GM18868 (cell line): ENCODE measurements at regions not wholly inside any gene's neighbourhood (a gene's known extent, or its start where the extent isn't known, plus 50 kb on each side); places are given as distances from the start of the nearest gene placed in this dataset.
"Not testable (repeated sequence)": the region's sequence is repeated elsewhere in the genome, so short reads cannot be mapped to it uniquely, and the experiment has no call there.

Experiments used
- ATAC-seq: cut with Tn5 transposase; IDR thresholded peaks from one replicate; pipeline ENCODE4 v1.9.1; 2021; ENCODE audit warnings: mild to moderate bottlenecking, moderate library complexity; ENCODE audit not compliant: unreplicated experiment

GRCh38 chr1:213702703-213703102 lies 285.1 kb upstream of the PROX1 start:
- ATAC-seq: no peak

DNA sequence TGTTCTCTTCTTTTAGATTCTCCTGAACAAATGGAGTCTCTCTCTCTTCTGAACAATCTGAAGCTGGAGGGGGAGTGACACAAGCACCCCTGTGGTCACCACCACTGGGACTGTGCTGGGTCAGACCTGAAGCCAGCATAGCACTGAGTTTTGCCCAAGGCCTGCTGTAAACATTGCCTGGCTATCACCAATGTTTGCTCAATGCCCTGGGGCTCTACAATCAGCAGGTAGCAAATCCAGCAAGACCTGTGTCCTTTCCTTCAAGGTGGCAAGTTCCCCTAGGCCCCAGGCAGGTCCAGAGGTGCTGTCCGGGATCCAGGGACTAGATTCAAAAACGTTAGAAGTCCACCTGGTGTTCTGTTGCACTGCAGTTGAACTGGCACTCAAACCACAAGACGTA lies 282.8 kb upstream of the PROX1 start:
- ATAC-seq: no peak

DNA sequence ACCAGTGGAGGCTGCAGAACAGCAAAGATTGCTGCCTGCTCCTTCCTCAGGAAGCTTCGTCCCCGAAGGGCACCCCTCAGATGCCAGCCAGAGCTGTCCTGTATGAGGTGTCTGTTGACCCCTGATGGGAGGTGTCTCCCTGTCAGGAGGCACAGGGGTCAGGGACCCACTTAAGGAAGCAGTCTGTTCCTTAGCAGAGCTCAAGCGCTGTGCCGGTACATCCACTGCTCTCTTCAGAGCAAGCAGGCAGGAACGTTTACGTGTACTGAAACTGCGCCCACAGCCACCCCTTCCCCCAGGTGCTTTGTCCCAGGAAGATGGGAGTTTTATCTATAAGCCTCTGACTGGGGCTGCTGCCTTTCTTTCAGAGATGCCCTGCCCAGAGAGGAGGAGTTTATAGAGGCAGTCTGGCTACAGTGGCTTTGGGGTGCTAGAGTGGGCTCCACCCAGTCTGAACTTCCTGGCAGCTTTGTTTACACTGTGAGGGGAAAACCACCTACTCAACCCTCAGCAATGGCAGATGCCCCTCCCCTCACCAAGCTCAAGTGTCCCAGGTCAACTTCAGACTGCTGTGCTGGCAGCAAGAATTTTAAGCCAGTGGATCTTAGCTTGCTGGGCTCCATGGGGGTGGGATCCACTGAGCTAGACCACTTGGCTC lies 275.8 kb upstream of the PROX1 start:
- ATAC-seq: not testable (repeated sequence)

GRCh38 chr1:213714645-213715044 lies 273.1 kb upstream of the PROX1 start:
- no peak for ATAC-seq

DNA sequence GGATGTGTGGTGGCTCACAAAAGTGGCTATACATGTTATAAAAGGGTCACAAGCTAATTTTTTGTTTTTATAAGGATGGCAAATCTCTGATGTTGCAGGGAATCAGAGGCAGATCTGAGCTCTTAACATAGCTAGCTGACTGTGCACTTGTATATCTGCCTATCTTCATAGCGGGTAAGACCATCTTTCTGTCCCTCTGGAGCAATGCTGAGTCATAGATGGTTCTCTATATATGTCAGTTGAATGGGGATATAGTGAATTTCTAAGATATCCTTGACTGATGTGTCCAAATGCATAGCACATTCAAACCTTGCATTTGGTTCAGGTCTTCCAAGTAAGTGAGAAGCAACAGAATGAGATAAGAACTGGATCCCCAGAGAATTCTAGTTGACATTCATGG lies 272.6 kb upstream of the PROX1 start:
- ATAC-seq: no peak

DNA sequence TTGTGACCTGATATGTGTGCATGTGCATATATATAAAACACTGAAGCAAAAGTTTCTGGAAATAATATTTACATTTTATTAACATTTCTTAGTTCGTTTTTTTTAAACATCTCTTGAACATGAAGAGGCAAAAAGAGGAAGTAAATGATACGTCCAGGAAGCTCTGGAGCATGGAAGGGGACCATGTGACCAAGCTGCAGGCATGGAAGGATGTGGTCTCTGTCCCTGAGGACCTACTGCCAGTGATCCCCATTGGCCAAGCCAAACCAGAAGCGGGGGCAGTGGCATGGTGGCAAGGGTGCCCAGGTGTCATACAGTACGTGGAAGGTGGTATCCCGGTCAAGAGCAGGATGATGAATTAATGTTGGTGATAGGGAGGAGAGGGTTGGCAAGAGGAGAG lies 268.3 kb upstream of the PROX1 start:
- no peak for ATAC-seq

GRCh38 chr1:213720032-213720431 lies 267.7 kb upstream of the PROX1 start:
- no peak for ATAC-seq

GRCh38 chr1:213723187-213723586 lies 264.6 kb upstream of the PROX1 start:
- ATAC-seq: no peak

- no peak for ATAC-seq
Observed at GRCh38 chr1:213724640-213725536, 262.9 kb upstream of the PROX1 start.

- no peak for ATAC-seq
Observed at GRCh38 chr1:213727853-213728592, 259.8 kb upstream of the PROX1 start.

DNA sequence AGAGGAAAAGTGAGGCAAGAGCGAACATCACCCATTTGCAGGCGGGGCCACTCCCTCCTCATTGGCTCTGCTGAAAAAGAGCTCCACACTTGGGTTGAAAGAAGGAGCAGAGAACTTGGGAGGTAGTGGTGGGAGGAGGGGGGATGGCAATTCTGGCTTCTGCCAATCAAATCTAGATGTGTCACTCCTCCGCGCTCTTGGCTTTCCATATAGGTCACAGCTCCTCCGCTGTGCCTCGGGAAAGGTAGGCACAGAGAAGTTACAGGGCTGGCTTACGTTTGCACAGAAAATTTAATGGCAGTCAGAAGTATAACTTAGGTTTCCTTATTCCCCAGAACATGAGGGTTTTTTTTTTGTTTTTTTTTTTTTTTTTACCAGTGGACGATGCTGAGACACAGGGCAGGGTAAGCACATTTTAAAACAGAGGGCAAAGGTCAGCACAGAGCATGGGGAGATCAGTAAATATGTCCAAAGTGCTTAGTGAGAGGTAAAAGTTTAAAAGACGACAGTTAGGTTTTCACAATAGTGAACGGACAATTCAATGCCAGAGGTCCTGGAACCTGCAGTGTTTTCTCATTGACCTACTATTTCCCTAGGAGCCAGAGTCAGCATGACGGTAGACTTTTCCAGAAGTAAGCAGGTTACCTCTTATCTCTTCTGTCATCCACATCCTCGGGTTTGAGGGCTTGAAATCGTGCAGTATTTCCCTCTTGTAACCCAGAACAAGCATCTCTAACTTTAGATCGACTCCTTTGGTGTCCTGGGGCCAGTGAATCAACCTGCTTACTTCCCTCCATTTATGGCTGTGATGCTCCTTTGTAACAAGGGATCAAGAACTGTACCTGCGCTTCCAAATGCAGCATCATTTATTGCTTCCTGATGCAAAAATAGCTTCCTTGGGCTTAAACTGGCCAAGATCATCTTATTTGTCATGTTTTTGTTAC lies 258.9 kb upstream of the PROX1 start:
- ATAC-seq: no peak

- ATAC-seq: no peak
Observed at GRCh38 chr1:213733705-213734104, 254.1 kb upstream of the PROX1 start.

- ATAC-seq: no peak
Observed at GRCh38 chr1:213737398-213738035, 250.3 kb upstream of the PROX1 start.

GRCh38 chr1:213738658-213739057 lies 249.1 kb upstream of the PROX1 start:
- no peak for ATAC-seq

DNA sequence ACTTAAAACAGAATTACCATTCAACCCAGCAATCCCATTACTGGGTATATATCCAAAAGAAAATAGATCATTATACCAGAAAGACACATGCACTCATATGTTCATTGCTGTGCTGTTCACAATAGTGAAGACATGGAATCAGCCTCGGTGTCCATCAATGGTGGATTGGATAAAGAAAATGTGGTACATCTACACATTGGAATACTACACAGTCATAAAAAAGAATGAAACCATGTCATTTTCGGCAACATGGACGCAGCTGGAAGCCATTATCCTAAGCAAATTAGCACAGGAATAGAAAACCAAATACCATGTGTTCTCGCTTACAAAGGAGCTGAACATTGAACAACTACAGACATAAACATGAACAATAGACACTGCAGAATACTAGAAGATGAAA lies 244.8 kb upstream of the PROX1 start:
- no peak for ATAC-seq

GRCh38 chr1:213744780-213745179 lies 243.0 kb upstream of the PROX1 start:
- no peak for ATAC-seq

- no peak for ATAC-seq
Observed at GRCh38 chr1:213745451-213745850, 242.3 kb upstream of the PROX1 start.

GRCh38 chr1:213749558-213749957 lies 238.2 kb upstream of the PROX1 start:
- ATAC-seq: no peak

DNA sequence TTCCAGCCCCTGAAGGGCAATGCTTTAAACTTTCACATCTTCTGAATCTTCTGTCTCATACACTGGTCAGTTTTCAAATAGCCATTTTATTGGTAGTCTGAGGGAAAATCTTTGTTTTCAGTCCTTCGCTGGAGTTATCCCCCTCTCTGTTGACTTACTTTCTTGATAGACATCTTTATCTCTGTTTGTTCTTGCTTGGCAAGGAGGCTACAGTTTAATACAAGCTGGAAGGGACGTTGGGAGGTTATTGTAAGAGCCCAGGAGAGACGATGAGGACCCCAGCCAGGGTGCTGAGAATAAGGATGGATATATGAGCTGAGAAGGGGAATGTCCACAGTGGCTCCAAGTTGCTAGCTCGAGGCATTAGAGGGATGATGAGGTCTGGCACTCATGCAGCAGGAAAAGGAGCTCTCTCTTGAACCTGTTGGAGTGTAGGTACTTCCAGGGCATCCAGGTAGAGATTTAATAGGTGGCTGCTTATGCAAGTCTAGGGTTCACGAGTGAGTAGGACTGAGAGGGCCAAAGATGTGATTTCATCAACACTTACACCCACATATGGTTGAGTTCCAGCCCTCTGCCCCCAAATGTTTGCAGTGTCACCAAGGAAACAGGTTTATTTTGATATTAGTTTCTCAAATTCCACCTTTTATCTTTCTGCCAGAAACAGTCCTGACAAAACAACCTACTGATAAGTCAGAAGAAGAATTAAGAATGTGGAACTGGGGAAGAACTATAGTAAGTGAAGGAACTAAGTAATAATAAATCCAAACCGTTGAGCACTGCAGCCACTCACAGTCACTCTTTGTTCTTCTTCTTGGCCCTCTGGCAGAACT lies 237.3 kb upstream of the PROX1 start:
- ATAC-seq: no peak
